Smooth muscle cell (in vitro differentiated cells): ENCODE measurements at regions not wholly inside any gene's neighbourhood (a gene's known extent, or its start where the extent isn't known, plus 50 kb on each side); places are given as distances from the start of the nearest gene placed in this dataset.
A peak's percentile ranks its signal among the peaks of the same experiment; 100 is the strongest.

Experiments
- DNase-seq: peaks from one replicate; lab custom pipeline; 2025; ENCODE audit not compliant: unreplicated experiment; lab: John Stamatoyannopoulos, UW
- H2AFZ ChIP-seq: fragments of 200-600 bp; sonication (generic); 2 replicates; pipeline ENCODE4 v1.6.0; 2016; ENCODE audit warnings: antibody characterized with exemption, low read depth, mild to moderate bottlenecking
- H3F3A ChIP-seq: fragments of 200-600 bp; sonication (generic); 2 replicates; pipeline ENCODE4 v1.6.0; 2017; ENCODE audit warnings: antibody characterized with exemption, low read depth
- H3K27ac ChIP-seq: fragments of 200-600 bp; sonication (generic); 2 replicates; pipeline ENCODE4 v1.5.1; 2016; ENCODE audit warnings: low read depth, mild to moderate bottlenecking
- H3K27me3 ChIP-seq: fragments of 200-600 bp; sonication (generic); 2 replicates; pipeline ENCODE4 v1.6.1; 2016; ENCODE audit warnings: low read depth, mild to moderate bottlenecking
- H3K36me3 ChIP-seq: fragments of 200-600 bp; sonication (generic); 2 replicates; pipeline ENCODE4 v1.5.1; 2016; ENCODE audit warnings: low read depth
- H3K4me1 ChIP-seq: fragments of 200-600 bp; sonication (generic); 2 replicates; pipeline ENCODE4 v1.5.1; 2016; ENCODE audit warnings: low read depth
- H3K4me2 ChIP-seq: fragments of 200-600 bp; sonication (generic); 2 replicates; pipeline ENCODE4 v1.6.0; 2016; ENCODE audit warnings: mild to moderate bottlenecking
- H3K4me3 ChIP-seq: fragments of 200-600 bp; sonication (generic); 2 replicates; pipeline ENCODE4 v1.5.1; 2016; ENCODE audit warnings: mild to moderate bottlenecking
- H3K79me2 ChIP-seq: fragments of 200-600 bp; sonication (generic); 2 replicates; pipeline ENCODE4 v1.6.0; 2016; ENCODE audit warnings: low read depth, mild to moderate bottlenecking
- H3K9ac ChIP-seq: fragments of 200-600 bp; sonication (generic); 2 replicates; pipeline ENCODE4 v1.6.0; 2016; ENCODE audit warnings: low read depth
- H3K9me3 ChIP-seq: fragments of 200-600 bp; sonication (generic); replicated peaks from 2 replicates; pipeline ENCODE4 v1.5.1; 2016; ENCODE audit warnings: low read depth
- H4K20me1 ChIP-seq: fragments of 200-600 bp; sonication (generic); 2 replicates; pipeline ENCODE4 v1.6.0; 2016; ENCODE audit warnings: low read depth
- WGBS: methylation state at CpG from one replicate; pipeline ENCODE4 v1.1.7; 2016; ENCODE audit warnings: low lambda C conversion rate; 5-methylcytosine and 5-hydroxymethylcytosine counted together
- TF ChIP-seq, protein P1 (sequence below): fragments of 200-600 bp; sonication (generic); IDR thresholded peaks from 2 replicates; pipeline ENCODE4 v1.5.1; 2017; ENCODE audit warnings: borderline replicate concordance, mild to moderate bottlenecking, antibody characterized with exemption; ENCODE audit not compliant: insufficient read depth, poor library complexity, severe bottlenecking

DNA sequence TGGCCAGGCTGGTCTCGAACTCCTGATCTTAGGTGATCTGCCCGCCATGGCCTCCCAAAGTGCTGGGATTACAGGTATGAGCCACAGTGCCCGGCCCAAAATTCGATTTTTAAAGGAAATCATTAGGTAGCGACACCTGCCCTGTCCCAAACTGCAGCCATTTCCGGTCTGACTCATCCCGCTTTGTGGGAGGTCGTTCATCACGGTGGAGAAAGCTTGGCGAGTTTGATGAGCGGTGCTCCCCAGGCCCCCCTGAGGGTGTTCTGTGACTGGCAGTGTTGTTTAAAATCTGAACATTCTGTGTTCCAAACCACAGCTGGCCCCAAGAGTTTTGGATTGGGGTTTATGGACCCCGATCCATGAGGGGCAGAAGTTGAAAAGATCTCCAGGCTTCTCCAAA lies 53.0 kb upstream of the GLI2 start:
- H3F3A ChIP-seq, result no peaks in the 10 kb centered on the region
- 66% methylated on average over 12 of the region's 12 CpGs for WGBS
- H3K79me2 ChIP-seq, result no peaks in the 10 kb centered on the region
- no peaks in the 10 kb centered on the region for H3K27me3 ChIP-seq
- no peak for DNase-seq
- no peak overlapping the region for H2AFZ ChIP-seq
- H3K9me3 ChIP-seq, result no peaks in the 10 kb centered on the region
- no peaks in the 10 kb centered on the region for H3K4me1 ChIP-seq
- no peaks in the 10 kb centered on the region for H4K20me1 ChIP-seq
- TF ChIP-seq, protein P1, sequence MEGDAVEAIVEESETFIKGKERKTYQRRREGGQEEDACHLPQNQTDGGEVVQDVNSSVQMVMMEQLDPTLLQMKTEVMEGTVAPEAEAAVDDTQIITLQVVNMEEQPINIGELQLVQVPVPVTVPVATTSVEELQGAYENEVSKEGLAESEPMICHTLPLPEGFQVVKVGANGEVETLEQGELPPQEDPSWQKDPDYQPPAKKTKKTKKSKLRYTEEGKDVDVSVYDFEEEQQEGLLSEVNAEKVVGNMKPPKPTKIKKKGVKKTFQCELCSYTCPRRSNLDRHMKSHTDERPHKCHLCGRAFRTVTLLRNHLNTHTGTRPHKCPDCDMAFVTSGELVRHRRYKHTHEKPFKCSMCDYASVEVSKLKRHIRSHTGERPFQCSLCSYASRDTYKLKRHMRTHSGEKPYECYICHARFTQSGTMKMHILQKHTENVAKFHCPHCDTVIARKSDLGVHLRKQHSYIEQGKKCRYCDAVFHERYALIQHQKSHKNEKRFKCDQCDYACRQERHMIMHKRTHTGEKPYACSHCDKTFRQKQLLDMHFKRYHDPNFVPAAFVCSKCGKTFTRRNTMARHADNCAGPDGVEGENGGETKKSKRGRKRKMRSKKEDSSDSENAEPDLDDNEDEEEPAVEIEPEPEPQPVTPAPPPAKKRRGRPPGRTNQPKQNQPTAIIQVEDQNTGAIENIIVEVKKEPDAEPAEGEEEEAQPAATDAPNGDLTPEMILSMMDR, result no peak
- no peak overlapping the region for H3K27ac ChIP-seq
- no peak overlapping the region for H3K4me3 ChIP-seq
- H3K36me3 ChIP-seq, result no peaks in the 10 kb centered on the region
- H3K9ac ChIP-seq, result no peak overlapping the region
- H3K4me2 ChIP-seq, result no peak overlapping the region

DNA sequence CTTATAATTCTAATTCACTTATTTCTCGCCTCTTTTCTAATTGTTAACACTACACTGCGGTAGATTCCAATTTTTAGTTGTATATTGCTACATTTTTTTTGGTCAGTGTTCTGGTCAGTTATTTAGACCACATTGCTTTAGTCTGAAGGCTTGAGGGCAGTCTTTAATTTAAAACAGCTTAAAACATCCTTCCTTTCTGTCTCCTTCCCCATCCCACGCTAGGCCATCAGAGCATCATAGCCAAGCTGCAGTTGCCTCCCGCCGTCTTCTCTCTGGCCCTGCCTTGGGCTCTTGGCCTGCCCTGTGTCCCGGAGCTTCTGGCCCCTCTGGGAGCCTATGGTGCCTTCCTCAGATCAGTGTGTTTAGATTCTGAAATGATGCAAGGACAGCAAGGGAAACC lies 52.6 kb upstream of the GLI2 start:
- DNase-seq, result no peak
- Histone ChIP-seq H3K9me3 (no peaks in the 10 kb centered on the region), H3K4me1 (no peaks in the 10 kb centered on the region), H3K4me3 (no peak overlapping the region), H4K20me1 (no peaks in the 10 kb centered on the region), H3K36me3 (no peaks in the 10 kb centered on the region), H3K9ac (no peak overlapping the region), H3K4me2 (no peak overlapping the region), H3K27ac (no peak overlapping the region), H3K27me3 (no peaks in the 10 kb centered on the region), H3K79me2 (no peaks in the 10 kb centered on the region), H2AFZ (no peak overlapping the region), H3F3A (no peaks in the 10 kb centered on the region)
- WGBS, result 73% methylated on average over 6 of the region's 6 CpGs
- TF ChIP-seq, protein P1, result no peak

- WGBS, result 93% methylated on average over 4 of the region's 4 CpGs
- Histone ChIP-seq H3K9ac (no peak overlapping the region), H3K4me2 (peak overlapping the region; percentile 45)
These were observed 52.0 kb upstream of the GLI2 start for GRCh38 chr2:120683701-120684100.

More at GRCh38 chr2:120683701-120684100, 52.0 kb upstream of the GLI2 start:
- H3F3A ChIP-seq, result no peaks in the 10 kb centered on the region
- peak overlapping the region; percentile 67 for H3K27ac ChIP-seq
- H3K27me3 ChIP-seq, result no peaks in the 10 kb centered on the region
- H3K79me2 ChIP-seq, result no peaks in the 10 kb centered on the region
- H3K9me3 ChIP-seq, result no peaks in the 10 kb centered on the region
- DNase-seq, result no peak
- H4K20me1 ChIP-seq, result no peaks in the 10 kb centered on the region
- no peak overlapping the region for H2AFZ ChIP-seq
- H3K4me3 ChIP-seq, result no peak overlapping the region
- H3K4me1 ChIP-seq, result no peaks in the 10 kb centered on the region
- TF ChIP-seq, protein P1, result no peak
- H3K36me3 ChIP-seq, result no peaks in the 10 kb centered on the region
